ENCODE measurements at regions not wholly inside any gene's neighbourhood (a gene's known extent, or its start where the extent isn't known, plus 50 kb on each side); places are given as distances from the start of the nearest gene placed in this dataset.

- TF ChIP-seq CTCF (IDR thresholded peaks at IDR 0.05) (no peak), CREB1 (CRISPR knock-in tag; IDR thresholded peaks at IDR 0.05) (no peak), ZNF423 (CRISPR knock-in tag; IDR thresholded peaks at IDR 0.05) (no peak), GRHL2 (CRISPR knock-in tag; IDR thresholded peaks at IDR 0.05; ENCODE audit: insufficient replicate concordance, severe bottlenecking) (no peak), ZNF425 (CRISPR knock-in tag; conservative IDR thresholded peaks at IDR 0.05) (no peak), ETV6 (CRISPR knock-in tag; IDR thresholded peaks at IDR 0.05) (no peak), MAX (CRISPR knock-in tag; IDR thresholded peaks at IDR 0.05) (no peak), ZBTB21 (CRISPR knock-in tag; IDR thresholded peaks at IDR 0.05; ENCODE audit: borderline replicate concordance) (no peak)
These were observed 237.9 kb downstream of the FOXD2 start for GRCh38 chr1:47675721-47676120.

Measured in WTC11 (cell line).